Breast epithelium (tissue), 3 donors: ENCODE measurements at regions not wholly inside any gene's neighbourhood (a gene's known extent, or its start where the extent isn't known, plus 50 kb on each side); places are given as distances from the start of the nearest gene placed in this dataset.

Experiments
- CTCF ChIP-seq, 3 donors: fragments of 450-650 bp; IDR thresholded peaks; one replicate each; pipeline ENCODE4 v1.5.1; 2016 to 2017; ENCODE audit warnings: antibody characterized with exemption in 3 of 3, mild to moderate bottlenecking in 3 of 3, moderate library complexity in 3 of 3
- POLR2A ChIP-seq: fragments of 450-650 bp; IDR thresholded peaks from one replicate; pipeline ENCODE4 v1.6.1; 2016; ENCODE audit warnings: antibody characterized with exemption, mild to moderate bottlenecking, moderate library complexity

GRCh38 chr15:46365572-46365971, 730.7 kb downstream of the SQOR start:
- TF ChIP-seq CTCF (IDR thresholded peaks at IDR 0.05) (no peak), POLR2A (no peak)
